ENCODE measurements at regions not wholly inside any gene's neighbourhood (a gene's known extent, or its start where the extent isn't known, plus 50 kb on each side); places are given as distances from the start of the nearest gene placed in this dataset.
"Not testable (repeated sequence)": the region's sequence is repeated elsewhere in the genome, so short reads cannot be mapped to it uniquely, and the experiment has no call there.

GRCh38 chr5:167356374-167356773 lies 935.1 kb upstream of the WWC1 start:
- no peak for DNase-seq

DNA sequence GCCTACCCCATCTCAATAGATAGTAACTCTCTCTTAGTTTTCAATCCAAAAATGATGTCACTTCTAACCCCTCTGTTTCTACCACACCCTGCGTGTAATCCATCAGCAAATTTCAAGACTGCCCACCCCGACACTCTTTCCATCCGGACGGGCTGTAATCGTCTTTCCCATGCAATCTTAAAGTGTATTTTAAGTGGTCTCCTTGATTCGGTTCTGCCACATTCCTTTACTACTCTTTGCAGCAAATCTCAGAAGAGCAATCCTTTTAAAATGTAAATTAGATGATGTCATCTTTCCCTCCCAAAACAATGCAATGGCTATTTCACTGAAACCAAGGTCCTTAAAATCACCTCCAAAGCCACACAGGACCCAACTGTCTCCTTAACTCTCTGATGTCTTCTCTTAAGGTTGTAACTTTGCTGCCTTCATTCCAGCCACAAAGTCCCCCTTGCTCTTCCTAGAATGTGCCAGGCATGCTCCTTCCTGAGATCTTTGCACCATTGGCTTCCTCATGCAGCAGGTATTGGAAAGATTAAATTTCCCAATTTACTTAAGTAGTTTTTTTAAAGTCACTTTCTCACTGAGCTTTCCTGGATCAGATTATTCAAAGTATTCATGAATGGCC lies 932.5 kb upstream of the WWC1 start:
- DNase-seq = no peak

DNA sequence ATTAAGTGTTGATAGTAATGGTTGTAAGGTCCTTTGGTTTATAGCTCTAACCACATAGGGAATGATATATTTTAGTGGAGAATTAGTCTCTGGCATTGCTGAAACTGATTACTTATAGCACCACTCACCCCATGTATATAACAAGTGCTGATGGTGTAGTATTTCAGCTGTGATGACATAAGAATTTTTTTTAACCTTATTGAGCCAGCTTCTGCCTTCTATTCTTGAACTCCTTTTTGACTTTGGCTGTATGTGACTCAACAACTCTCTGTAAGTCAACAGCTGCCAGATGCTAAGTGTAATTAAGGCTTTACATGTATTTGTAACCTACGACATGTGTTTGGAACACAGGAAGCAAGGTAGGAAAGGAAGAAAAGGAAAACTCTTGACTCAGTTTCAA lies 929.6 kb upstream of the WWC1 start:
- no peak for DNase-seq

DNA sequence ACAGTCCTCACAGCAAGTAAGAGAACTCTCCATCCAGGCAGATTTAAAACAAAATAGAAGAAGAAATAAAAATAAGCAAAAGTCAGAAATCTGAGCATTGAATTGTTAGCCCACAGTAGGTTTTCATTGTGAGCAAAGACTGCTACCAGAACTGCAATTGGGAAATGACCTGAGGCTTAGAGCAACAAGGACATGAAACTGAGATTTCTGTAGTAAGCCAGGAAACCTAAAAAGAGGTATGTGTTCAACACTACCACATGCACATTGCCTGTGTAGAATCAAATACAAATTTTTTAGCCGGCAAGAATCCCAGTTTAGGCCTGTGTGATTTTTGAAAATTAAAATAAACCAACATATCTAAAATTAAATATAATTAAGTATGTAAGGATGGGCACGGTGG lies 928.4 kb upstream of the WWC1 start:
- no peak for DNase-seq

- no peak for DNase-seq
Observed at GRCh38 chr5:167375125-167375524, 916.3 kb upstream of the WWC1 start.

DNA sequence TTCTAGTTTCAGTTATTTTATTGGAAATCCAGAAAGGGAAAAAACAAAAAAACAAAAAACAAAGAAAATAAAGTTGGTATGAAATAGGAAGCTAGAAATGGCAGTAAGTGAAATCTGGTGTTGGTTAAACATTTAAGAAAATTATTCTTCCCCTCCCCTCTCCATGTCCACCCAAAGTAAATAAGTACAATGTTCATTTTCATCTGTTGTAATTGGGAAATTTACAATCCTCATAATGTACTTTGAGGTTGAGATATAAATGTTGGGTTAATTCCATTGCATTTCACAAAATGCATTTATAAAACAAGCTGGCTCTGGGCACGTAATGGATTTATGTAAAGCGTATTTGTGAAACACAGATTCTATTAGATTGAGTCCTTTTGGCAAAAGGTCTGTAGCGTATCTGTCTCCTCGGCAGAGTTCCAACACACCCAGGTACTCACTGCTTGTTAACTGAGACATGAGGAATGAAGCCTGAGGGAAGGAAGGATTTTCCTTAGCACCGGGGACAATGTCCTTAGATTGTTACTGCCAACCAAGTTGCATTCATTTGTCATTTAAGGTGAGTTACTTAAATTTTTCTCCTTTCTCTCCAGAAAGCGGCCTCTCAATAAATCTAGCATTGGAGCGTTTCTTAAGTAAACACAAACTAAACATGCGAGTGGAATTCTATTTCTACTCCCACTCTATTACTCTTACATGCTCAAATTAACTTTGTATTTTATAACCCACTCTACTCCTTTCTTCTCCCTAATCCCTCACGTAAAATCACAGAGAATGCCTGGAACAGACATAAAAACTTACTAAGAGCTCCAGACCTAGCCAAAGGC lies 912.3 kb upstream of the WWC1 start:
- no peak for DNase-seq

- no peak for DNase-seq
Observed at GRCh38 chr5:167381457-167381856, 910.0 kb upstream of the WWC1 start.

GRCh38 chr5:167389537-167389936 lies 901.9 kb upstream of the WWC1 start:
- DNase-seq = no peak

- DNase-seq = not testable (repeated sequence)
Observed at GRCh38 chr5:167391286-167391685, 900.2 kb upstream of the WWC1 start.

- DNase-seq = no peak
Observed at GRCh38 chr5:167392240-167392639, 899.2 kb upstream of the WWC1 start.

- DNase-seq = no peak
Observed at GRCh38 chr5:167393358-167393757, 898.1 kb upstream of the WWC1 start.

- no peak for DNase-seq
Observed at GRCh38 chr5:167402671-167403070, 888.8 kb upstream of the WWC1 start.

DNA sequence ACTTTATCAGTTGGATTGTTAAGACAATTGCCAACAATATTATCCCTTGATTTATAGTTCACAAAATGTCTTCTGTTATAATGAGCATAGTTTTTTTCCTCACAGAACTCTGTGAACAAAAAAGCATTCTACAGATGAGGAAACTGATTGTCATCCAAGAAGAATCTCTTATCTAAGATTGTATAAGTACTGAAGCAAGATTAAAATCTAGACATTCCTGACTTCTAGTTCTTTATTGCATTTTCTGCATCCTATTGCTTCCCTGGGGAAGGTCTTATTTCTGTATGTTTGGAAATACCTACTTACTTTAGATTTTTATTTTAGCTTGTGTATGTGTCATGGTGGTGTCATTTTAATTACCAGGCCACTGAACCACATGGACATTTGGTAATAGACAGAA lies 884.9 kb upstream of the WWC1 start:
- no peak for DNase-seq

DNA sequence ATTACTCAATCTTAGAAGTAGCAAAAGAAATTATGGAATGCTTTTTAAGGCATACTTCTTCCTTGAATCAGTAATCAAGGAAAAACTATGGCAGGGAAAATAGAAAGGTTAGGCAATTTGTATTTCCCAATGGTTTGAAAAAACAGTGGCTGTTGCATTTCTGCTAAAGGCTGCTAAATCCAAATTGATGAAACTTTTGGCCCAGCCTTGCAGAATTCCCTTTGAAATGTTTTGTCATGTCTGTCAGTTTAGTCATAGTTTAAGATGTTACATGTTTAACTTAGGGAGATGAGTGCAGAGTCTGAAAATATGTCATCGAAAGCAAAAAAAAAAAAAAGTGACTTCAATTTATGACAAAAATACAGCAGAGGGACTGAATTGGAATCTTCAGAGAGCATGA lies 878.9 kb upstream of the WWC1 start:
- DNase-seq = no peak

DNA sequence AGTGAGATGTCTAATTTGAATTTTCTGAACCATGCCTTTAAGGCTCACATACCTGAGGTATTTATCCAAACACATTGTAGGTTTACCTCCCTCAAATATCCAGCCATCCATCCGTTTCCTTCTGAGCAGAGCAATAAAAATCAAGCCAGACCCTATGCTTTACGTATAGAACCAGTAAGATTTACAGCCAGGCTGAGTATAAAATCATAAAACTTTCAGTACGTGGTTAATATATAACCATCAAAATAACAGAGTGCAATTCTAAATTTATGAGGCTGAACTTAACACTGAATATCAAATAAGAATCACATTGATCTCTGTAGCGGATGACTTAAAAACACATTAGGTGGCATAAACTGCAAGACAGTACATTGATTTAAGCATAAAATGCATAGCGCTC lies 877.9 kb upstream of the WWC1 start:
- no peak for DNase-seq

GRCh38 chr5:167414611-167415010 lies 876.8 kb upstream of the WWC1 start:
- no peak for DNase-seq

DNA sequence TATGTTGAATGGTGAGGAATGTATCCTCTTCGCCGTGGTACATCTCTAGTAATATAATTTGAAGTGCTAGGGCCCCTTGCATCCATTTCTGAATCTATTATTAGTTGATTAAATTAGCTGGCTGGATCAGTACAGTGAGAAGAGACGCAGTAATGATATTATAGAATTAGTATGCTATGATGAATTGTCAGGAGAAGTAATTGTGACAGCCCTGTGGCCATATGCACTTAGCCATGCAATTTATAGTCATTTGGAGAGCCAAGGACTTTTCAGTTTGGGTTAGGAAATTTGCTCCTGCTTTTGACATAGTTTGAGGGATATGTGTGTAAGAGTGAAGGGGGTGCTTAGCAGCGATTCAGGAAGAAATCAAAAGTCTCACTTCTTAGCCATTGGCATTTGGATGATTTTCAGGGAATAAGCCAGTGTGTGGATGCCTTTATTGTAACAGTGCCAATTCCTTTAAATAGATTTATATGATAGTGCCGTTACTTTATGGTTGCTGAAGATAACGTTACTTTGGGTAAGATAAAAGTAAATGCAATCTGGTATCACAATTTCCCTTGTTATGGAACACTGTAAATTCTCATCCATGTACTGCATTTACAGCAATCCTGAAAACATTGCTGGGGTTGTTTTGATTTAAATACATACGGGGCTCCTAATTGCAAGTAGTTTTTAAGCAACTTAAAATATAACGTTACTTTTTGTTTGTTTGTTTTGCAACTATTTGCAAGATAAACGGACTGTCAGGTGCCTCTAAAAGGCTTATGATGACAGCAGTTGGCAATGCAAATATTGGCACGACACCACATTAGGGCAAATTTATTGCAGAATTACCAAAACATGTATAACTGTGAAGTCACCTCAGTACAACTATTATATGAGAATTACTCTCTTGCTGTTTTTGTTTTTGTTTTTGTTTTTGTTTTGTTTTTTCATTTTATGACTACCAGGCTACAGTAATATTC lies 875.4 kb upstream of the WWC1 start:
- no peak for DNase-seq

DNA sequence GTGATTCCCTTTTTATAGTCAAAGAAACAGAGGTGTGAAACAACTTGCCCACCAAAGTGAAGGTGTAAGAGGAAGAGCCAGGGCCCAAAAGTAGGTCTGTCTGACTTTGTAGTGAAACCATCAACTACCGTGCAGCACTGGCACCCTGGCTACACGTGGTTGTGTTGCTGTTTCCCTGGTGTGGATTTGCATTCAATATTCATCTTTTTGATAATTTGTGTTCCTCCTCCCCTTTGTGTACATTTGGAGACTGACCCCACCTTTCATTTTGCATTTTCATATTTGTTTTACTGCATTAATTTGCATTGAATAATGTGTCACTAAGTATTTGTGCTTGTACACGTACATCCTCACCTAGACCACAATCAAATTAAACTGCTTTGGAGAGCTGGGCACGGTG lies 873.8 kb upstream of the WWC1 start:
- DNase-seq = no peak

DNA sequence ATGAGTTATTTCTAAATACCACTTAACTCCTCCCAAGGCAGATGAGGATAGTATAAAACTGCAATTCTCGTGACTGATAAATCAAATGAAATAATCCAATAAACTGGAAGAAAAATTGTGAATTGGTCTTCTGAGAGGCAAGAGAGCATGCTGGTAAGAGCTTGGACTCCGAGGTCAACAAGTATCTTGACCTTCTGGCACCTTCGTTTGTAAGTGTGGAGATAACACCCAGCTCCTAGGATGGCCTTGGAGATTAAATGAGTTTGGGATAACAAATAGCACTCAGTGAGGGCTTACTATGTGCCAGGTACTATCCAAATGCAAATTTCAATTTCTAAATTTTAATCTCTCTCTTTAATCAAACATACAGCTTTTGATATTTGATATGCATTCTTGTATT lies 866.3 kb upstream of the WWC1 start:
- DNase-seq = no peak

GRCh38 chr5:167426501-167426900 lies 864.9 kb upstream of the WWC1 start:
- DNase-seq = no peak

DNA sequence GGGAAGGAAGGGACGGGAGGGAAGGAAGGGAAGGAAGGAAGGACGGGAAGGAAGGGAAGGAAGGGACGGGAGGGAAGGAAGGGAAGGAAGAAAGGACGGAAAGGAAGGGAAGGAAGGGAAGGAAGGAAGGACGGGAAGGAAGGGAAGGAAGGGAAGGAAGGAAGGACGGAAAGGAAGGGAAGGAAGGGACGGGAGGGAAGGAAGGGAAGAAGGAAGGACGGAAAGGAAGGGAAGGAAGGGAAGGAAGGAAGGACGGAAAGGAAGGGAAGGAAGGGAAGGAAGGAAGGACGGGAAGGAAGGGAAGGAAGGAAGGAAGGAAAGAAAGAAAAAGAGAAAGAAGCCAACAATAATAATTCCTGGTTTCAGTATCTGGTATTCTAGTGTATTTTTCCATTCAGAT lies 863.8 kb upstream of the WWC1 start:
- DNase-seq = not testable (repeated sequence)

GRCh38 chr5:167440846-167441245 lies 850.6 kb upstream of the WWC1 start:
- DNase-seq = no peak

GRCh38 chr5:167442922-167443321 lies 848.5 kb upstream of the WWC1 start:
- DNase-seq = no peak

Measured in CD4-positive, alpha-beta T cell treated with Interleukin-4 for 4 hours (primary cell).